OCI-LY3 (cell line): ENCODE measurements at regions not wholly inside any gene's neighbourhood (a gene's known extent, or its start where the extent isn't known, plus 50 kb on each side); places are given as distances from the start of the nearest gene placed in this dataset.

Source experiments
- H2AFZ ChIP-seq: fragments of 200-600, 300-600 bp; shearing (Covaris generic); 2 replicates; pipeline ENCODE4 v1.6.0; 2014; ENCODE audit warnings: antibody characterized with exemption, low read depth, low read length
- H3K27ac ChIP-seq: fragments of 200-600, 300-600 bp; sonication (generic); 2 replicates; pipeline ENCODE4 v1.5.1; 2014; ENCODE audit warnings: mild to moderate bottlenecking, low read length, moderate library complexity, mixed read lengths
- H3K27me3 ChIP-seq: fragments of 200-600, 300-600 bp; sonication (generic); 2 replicates; pipeline ENCODE4 v1.6.1; 2014; ENCODE audit warnings: low read depth, low read length, mixed read lengths
- H3K36me3 ChIP-seq: fragments of 200-600, 300-600 bp; sonication (generic); replicated peaks from 2 replicates; pipeline ENCODE3; 2014; ENCODE audit warnings: low read depth, low read length, mixed read lengths
- H3K4me1 ChIP-seq: fragments of 300-600, 200-600 bp; sonication (generic); 2 replicates; pipeline ENCODE4 v1.6.1; 2014; ENCODE audit warnings: low read length, mixed read lengths
- H3K4me2 ChIP-seq: fragments of 200-600, 300-600 bp; sonication (generic); 2 replicates; pipeline ENCODE4 v1.6.1; 2014; ENCODE audit warnings: low read length, mixed read lengths
- H3K4me3 ChIP-seq: fragments of 300-600, 200-600 bp; sonication (generic); 2 replicates; pipeline ENCODE4 v1.5.1; 2014; ENCODE audit warnings: antibody characterized with exemption, mild to moderate bottlenecking, low read length, moderate library complexity
- H3K79me2 ChIP-seq: fragments of 300-600, 200-600 bp; shearing (Covaris generic); 2 replicates; pipeline ENCODE4 v1.6.1; 2014; ENCODE audit warnings: mild to moderate bottlenecking, low read length, mixed read lengths
- H3K9ac ChIP-seq: fragments of 300-600, 200-600 bp; shearing (Covaris generic); 2 replicates; pipeline ENCODE4 v1.6.0; 2014; ENCODE audit warnings: mild to moderate bottlenecking, low read length, moderate library complexity
- H3K9me3 ChIP-seq: fragments of 200-600, 300-600 bp; shearing (Covaris generic); 2 replicates; pipeline ENCODE4 v1.6.1; 2014; ENCODE audit warnings: low read length, mixed read lengths; ENCODE audit not compliant: insufficient read depth
- H4K20me1 ChIP-seq: fragments of 200-600, 300-600 bp; sonication (generic); 2 replicates; pipeline ENCODE4 v1.6.1; 2016; ENCODE audit warnings: low read length, mixed read lengths; ENCODE audit not compliant: insufficient read depth
- EZH2phosphoT487 ChIP-seq: fragments of 200-600 bp; shearing (Covaris generic); IDR thresholded peaks from 2 replicates; pipeline ENCODE4 v1.6.1; 2018; ENCODE audit warnings: antibody characterized with exemption, mixed run types, low read depth
- TF ChIP-seq, protein P1 (sequence below): fragments of 200-600, 300-600 bp; sonication (generic); IDR thresholded peaks from 2 replicates; pipeline ENCODE4 v1.5.1; 2014; ENCODE audit warnings: antibody characterized with exemption, low read length, low read depth

GRCh38 chr17:71080937-71081336, 911.6 kb downstream of the KCNJ2 start:
- Histone ChIP-seq H3K36me3 (no peaks in the 10 kb centered on the region), H3K4me2 (no peak overlapping the region), H2AFZ (no peak overlapping the region), H3K27me3 (no peaks in the 10 kb centered on the region), H4K20me1 (no peaks in the 10 kb centered on the region), H3K27ac (no peak overlapping the region), H3K9me3 (no peaks in the 10 kb centered on the region), H3K4me1 (0 out of 2 replicates have a peak, but pooled peaks cover 3% of the 10 kb centered on the region), H3K9ac (no peak overlapping the region), H3K4me3 (no peak overlapping the region), H3K79me2 (no peaks in the 10 kb centered on the region)
- no peak for TF ChIP-seq EZH2phosphoT487
- TF ChIP-seq, protein P1, sequence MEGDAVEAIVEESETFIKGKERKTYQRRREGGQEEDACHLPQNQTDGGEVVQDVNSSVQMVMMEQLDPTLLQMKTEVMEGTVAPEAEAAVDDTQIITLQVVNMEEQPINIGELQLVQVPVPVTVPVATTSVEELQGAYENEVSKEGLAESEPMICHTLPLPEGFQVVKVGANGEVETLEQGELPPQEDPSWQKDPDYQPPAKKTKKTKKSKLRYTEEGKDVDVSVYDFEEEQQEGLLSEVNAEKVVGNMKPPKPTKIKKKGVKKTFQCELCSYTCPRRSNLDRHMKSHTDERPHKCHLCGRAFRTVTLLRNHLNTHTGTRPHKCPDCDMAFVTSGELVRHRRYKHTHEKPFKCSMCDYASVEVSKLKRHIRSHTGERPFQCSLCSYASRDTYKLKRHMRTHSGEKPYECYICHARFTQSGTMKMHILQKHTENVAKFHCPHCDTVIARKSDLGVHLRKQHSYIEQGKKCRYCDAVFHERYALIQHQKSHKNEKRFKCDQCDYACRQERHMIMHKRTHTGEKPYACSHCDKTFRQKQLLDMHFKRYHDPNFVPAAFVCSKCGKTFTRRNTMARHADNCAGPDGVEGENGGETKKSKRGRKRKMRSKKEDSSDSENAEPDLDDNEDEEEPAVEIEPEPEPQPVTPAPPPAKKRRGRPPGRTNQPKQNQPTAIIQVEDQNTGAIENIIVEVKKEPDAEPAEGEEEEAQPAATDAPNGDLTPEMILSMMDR, result no peak

GRCh38 chr17:71081666-71082065, 912.3 kb downstream of the KCNJ2 start:
- no peaks in the 10 kb centered on the region for H3K36me3 ChIP-seq
- no peaks in the 10 kb centered on the region for H3K9me3 ChIP-seq
- H4K20me1 ChIP-seq, result no peaks in the 10 kb centered on the region
- H3K27me3 ChIP-seq, result no peaks in the 10 kb centered on the region
- H3K4me2 ChIP-seq, result no peak overlapping the region
- H3K27ac ChIP-seq, result no peak overlapping the region
- H3K4me3 ChIP-seq, result no peak overlapping the region
- H3K4me1 ChIP-seq, result 0 out of 2 replicates have a peak, but pooled peaks cover 3% of the 10 kb centered on the region
- no peaks in the 10 kb centered on the region for H3K79me2 ChIP-seq
- no peak overlapping the region for H3K9ac ChIP-seq
- H2AFZ ChIP-seq, result no peak overlapping the region
- TF ChIP-seq, protein P1, result no peak
- TF ChIP-seq EZH2phosphoT487, result no peak

DNA sequence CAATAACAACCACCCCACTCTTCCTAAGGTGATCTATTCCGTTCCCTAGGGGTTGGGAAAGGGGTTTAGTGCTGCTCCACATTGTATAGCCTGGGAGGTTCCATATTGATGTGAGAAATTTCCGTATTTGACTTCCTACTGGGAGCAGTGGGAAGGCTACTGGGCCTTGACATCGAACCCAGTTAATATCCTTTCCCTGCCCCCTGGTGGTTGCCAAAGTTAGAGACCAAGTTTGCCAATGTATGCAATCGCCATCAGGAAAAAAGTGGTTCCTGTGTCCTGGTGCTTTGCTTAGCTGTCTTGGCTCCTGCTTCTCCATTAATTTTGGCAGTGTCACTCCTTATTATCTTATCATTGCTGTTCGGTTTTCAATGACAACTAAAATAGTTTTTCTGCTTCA, 914.9 kb downstream of the KCNJ2 start:
- Histone ChIP-seq H3K9me3 (no peaks in the 10 kb centered on the region), H3K9ac (no peak overlapping the region), H3K79me2 (no peaks in the 10 kb centered on the region), H3K27me3 (no peaks in the 10 kb centered on the region), H4K20me1 (no peaks in the 10 kb centered on the region), H3K4me3 (no peak overlapping the region), H3K4me1 (0 out of 2 replicates have a peak, but pooled peaks cover 3% of the 10 kb centered on the region), H2AFZ (peak overlapping the region; percentile 92), H3K4me2 (peak overlapping the region; percentile 27; the same call in 1 of the 2 replicates), H3K36me3 (no peaks in the 10 kb centered on the region), H3K27ac (no peak overlapping the region)
- TF ChIP-seq, protein P1, result peak; percentile 62
- no peak for TF ChIP-seq EZH2phosphoT487

GRCh38 chr17:71084838-71085237, 915.5 kb downstream of the KCNJ2 start:
- Histone ChIP-seq H3K27me3 (no peaks in the 10 kb centered on the region), H3K4me2 (no peak overlapping the region), H4K20me1 (no peaks in the 10 kb centered on the region), H2AFZ (no peak overlapping the region), H3K4me1 (0 out of 2 replicates have a peak, but pooled peaks cover 3% of the 10 kb centered on the region), H3K9me3 (no peaks in the 10 kb centered on the region), H3K36me3 (no peaks in the 10 kb centered on the region), H3K79me2 (no peaks in the 10 kb centered on the region), H3K9ac (no peak overlapping the region), H3K4me3 (no peak overlapping the region), H3K27ac (no peak overlapping the region)
- TF ChIP-seq, protein P1, result no peak
- TF ChIP-seq EZH2phosphoT487, result no peak
